Naive B cell (primary cell): ENCODE measurements at regions not wholly inside any gene's neighbourhood (a gene's known extent, or its start where the extent isn't known, plus 50 kb on each side); places are given as distances from the start of the nearest gene placed in this dataset.

Source experiments
- ATAC-seq, 2 donors: fragments of 150-1000 bp; cut with Tn5 transposase; 2 replicates each; pipeline ENCODE4 v1.10.0; 2021; ENCODE audit warnings: low read depth in 2 of 2, mild to moderate bottlenecking in 2 of 2, moderate library complexity in 2 of 2
- DNase-seq: peaks from one replicate; pipeline ENCODE4 v3.0.0; 2022
- H3K27ac Mint-ChIP-seq, 6 donors: one replicate each; pipeline ENCODE4 v1.8.0; 2020 to 2022; ENCODE audit warnings: mild to moderate bottlenecking in 6 of 6, mixed read lengths in 6 of 6, moderate library complexity in 5 of 6, inconsistent platforms in 2 of 6
- H3K27me3 Mint-ChIP-seq, 3 donors: one replicate each; pipeline ENCODE4 v1.8.0; 2021 to 2022; ENCODE audit warnings: mixed read lengths in 3 of 3, mild to moderate bottlenecking in 1 of 3
- H3K36me3 Mint-ChIP-seq, 2 donors: one replicate each; pipeline ENCODE4 v1.8.0; 2020 to 2022; ENCODE audit warnings: mixed read lengths in 2 of 2, inconsistent platforms in 1 of 2, mild to moderate bottlenecking in 1 of 2
- H3K4me1 Mint-ChIP-seq, 3 donors: one replicate each; pipeline ENCODE4 v1.8.0; 2020 to 2022; ENCODE audit warnings: mixed read lengths in 3 of 3, inconsistent platforms in 1 of 3, mild to moderate bottlenecking in 1 of 3, moderate library complexity in 1 of 3
- H3K4me3 Mint-ChIP-seq, 8 donors: one replicate each; pipeline ENCODE4 v1.8.0; 2020 to 2022; ENCODE audit warnings: mild to moderate bottlenecking in 8 of 8, mixed read lengths in 8 of 8, moderate library complexity in 8 of 8, inconsistent platforms in 2 of 8
- H3K9me3 Mint-ChIP-seq, 7 donors: one replicate each; pipeline ENCODE4 v1.8.0; 2020 to 2022; ENCODE audit warnings: mixed read lengths in 7 of 7, mild to moderate bottlenecking in 5 of 7, inconsistent platforms in 2 of 7, moderate library complexity in 1 of 7

GRCh38 chr6:119461187-119461586 is 111.6 kb upstream of the MAN1A1 start:
- peak overlapping the region in 1 of 8 donors; percentile 69 for H3K4me3 Mint-ChIP-seq
- peaks cover 5 to 16% (median 8%) of the 10 kb centered on the region in 7 donors for H3K9me3 Mint-ChIP-seq
- peaks cover 15 to 35% (median 22%) of the 10 kb centered on the region in 3 donors for H3K4me1 Mint-ChIP-seq
- H3K27me3 Mint-ChIP-seq = no peaks in the 10 kb centered on the region
- H3K27ac Mint-ChIP-seq = peak overlapping the region in 1 of 6 donors; percentile 8
- peaks cover 0 to 16% of the 10 kb centered on the region in 2 donors for H3K36me3 Mint-ChIP-seq
- DNase-seq (no peak), ATAC-seq (no peak)

- DNase-seq = peak; percentile 35
- H3K4me3 Mint-ChIP-seq = peak overlapping the region in 6 of 8 donors; percentile 4 to 30 (median 16)
- H3K27ac Mint-ChIP-seq = peak overlapping the region in 5 of 6 donors; percentile 2 to 55 (median 43)
- no peaks in the 10 kb centered on the region for H3K27me3 Mint-ChIP-seq
- peaks cover 20 to 40% (median 30%) of the 10 kb centered on the region in 3 donors for H3K4me1 Mint-ChIP-seq
- peaks cover 5 to 14% (median 8%) of the 10 kb centered on the region in 7 donors for H3K9me3 Mint-ChIP-seq
- H3K36me3 Mint-ChIP-seq = peaks cover 0 to 16% of the 10 kb centered on the region in 2 donors
- ATAC-seq = peak; percentile 83 to 93
Measured at GRCh38 chr6:119459207-119459974, 109.8 kb upstream of the MAN1A1 start.

GRCh38 chr6:119454714-119455113 is 105.2 kb upstream of the MAN1A1 start:
- Mint-ChIP-seq H3K27me3 (no peaks in the 10 kb centered on the region), H3K9me3 (peaks cover 3 to 16% (median 8%) of the 10 kb centered on the region in 7 donors), H3K36me3 (peaks cover 4 to 8% of the 10 kb centered on the region in 2 donors), H3K27ac (no peak overlapping the region), H3K4me1 (peaks cover 31 to 35% (median 33%) of the 10 kb centered on the region in 3 donors), H3K4me3 (no peak overlapping the region)
- no peak for DNase-seq
- ATAC-seq = no peak

- Mint-ChIP-seq H3K9me3 (peaks cover 0 to 16% (median 7%) of the 10 kb centered on the region in 7 donors), H3K4me3 (no peak overlapping the region), H3K27me3 (no peaks in the 10 kb centered on the region), H3K27ac (peak overlapping the region in 2 of 6 donors; percentile 13 to 30), H3K4me1 (peaks cover 31 to 35% (median 35%) of the 10 kb centered on the region in 3 donors), H3K36me3 (peaks cover 3 to 4% of the 10 kb centered on the region in 2 donors)
- ATAC-seq (no peak), DNase-seq (no peak)
Measured at GRCh38 chr6:119453242-119454200, 104.0 kb upstream of the MAN1A1 start.

- peak overlapping the region in 5 of 6 donors; percentile 3 to 58 (median 14) for H3K27ac Mint-ChIP-seq
- peaks cover 0 to 18% (median 7%) of the 10 kb centered on the region in 7 donors for H3K9me3 Mint-ChIP-seq
- H3K4me3 Mint-ChIP-seq = peak overlapping the region in 1 of 8 donors; percentile 50
- DNase-seq = peak; percentile 25
- H3K4me1 Mint-ChIP-seq = peaks cover 26 to 34% (median 29%) of the 10 kb centered on the region in 3 donors
- H3K36me3 Mint-ChIP-seq = peaks cover 0 to 4% of the 10 kb centered on the region in 2 donors
- ATAC-seq = peak; percentile 61 to 80
- no peaks in the 10 kb centered on the region for H3K27me3 Mint-ChIP-seq
Measured at GRCh38 chr6:119449331-119450156, 100.0 kb upstream of the MAN1A1 start.

GRCh38 chr6:119447921-119448320 is 98.4 kb upstream of the MAN1A1 start:
- H3K4me3 Mint-ChIP-seq = no peak overlapping the region
- H3K9me3 Mint-ChIP-seq = peaks cover 0 to 9% (median 1%) of the 10 kb centered on the region in 7 donors
- no peak for DNase-seq
- ATAC-seq = no peak
- peaks cover 0 to 2% of the 10 kb centered on the region in 2 donors for H3K36me3 Mint-ChIP-seq
- H3K4me1 Mint-ChIP-seq = peaks cover 41 to 45% (median 43%) of the 10 kb centered on the region in 3 donors
- H3K27ac Mint-ChIP-seq = no peak overlapping the region
- H3K27me3 Mint-ChIP-seq = no peaks in the 10 kb centered on the region

- H3K4me1 Mint-ChIP-seq = peaks cover 44 to 56% (median 46%) of the 10 kb centered on the region in 3 donors
- peaks cover 0 to 12% (median 4%) of the 10 kb centered on the region in 7 donors for H3K9me3 Mint-ChIP-seq
- no peak for DNase-seq
- H3K27ac Mint-ChIP-seq = peak overlapping the region in 1 of 6 donors; percentile 63
- no peak for ATAC-seq
- H3K4me3 Mint-ChIP-seq = no peak overlapping the region
- no peaks in the 10 kb centered on the region for H3K36me3 Mint-ChIP-seq
- H3K27me3 Mint-ChIP-seq = no peaks in the 10 kb centered on the region
Measured at GRCh38 chr6:119446609-119447008, 97.0 kb upstream of the MAN1A1 start.

GRCh38 chr6:119446115-119446554 is 96.6 kb upstream of the MAN1A1 start:
- Mint-ChIP-seq H3K27ac (peak overlapping the region in 1 of 6 donors; percentile 36), H3K4me3 (no peak overlapping the region), H3K27me3 (no peaks in the 10 kb centered on the region), H3K4me1 (peaks cover 44 to 57% (median 46%) of the 10 kb centered on the region in 3 donors), H3K36me3 (no peaks in the 10 kb centered on the region), H3K9me3 (peaks cover 0 to 12% (median 4%) of the 10 kb centered on the region in 7 donors)
- DNase-seq = no peak
- ATAC-seq = no peak

GRCh38 chr6:119445666-119446065 is 96.1 kb upstream of the MAN1A1 start:
- H3K36me3 Mint-ChIP-seq = no peaks in the 10 kb centered on the region
- peaks cover 41 to 55% (median 42%) of the 10 kb centered on the region in 3 donors for H3K4me1 Mint-ChIP-seq
- H3K27ac Mint-ChIP-seq = no peak overlapping the region
- no peaks in the 10 kb centered on the region for H3K27me3 Mint-ChIP-seq
- no peak for ATAC-seq
- peaks cover 0 to 12% (median 3%) of the 10 kb centered on the region in 7 donors for H3K9me3 Mint-ChIP-seq
- DNase-seq = no peak
- no peak overlapping the region for H3K4me3 Mint-ChIP-seq

- Mint-ChIP-seq H3K9me3 (peaks cover 0 to 12% (median 3%) of the 10 kb centered on the region in 7 donors), H3K27me3 (no peaks in the 10 kb centered on the region), H3K36me3 (no peaks in the 10 kb centered on the region), H3K27ac (peak overlapping the region in 3 of 6 donors; percentile 3 to 83 (median 38)), H3K4me3 (peak overlapping the region in 3 of 8 donors; percentile 2 to 45 (median 38)), H3K4me1 (peaks cover 33 to 47% (median 34%) of the 10 kb centered on the region in 3 donors)
- no peak for DNase-seq
- ATAC-seq = peak; percentile 19 to 28
Measured at GRCh38 chr6:119444642-119445557, 95.3 kb upstream of the MAN1A1 start.

- peak overlapping the region in 4 of 8 donors; percentile 38 to 62 (median 44) for H3K4me3 Mint-ChIP-seq
Measured at GRCh38 chr6:119443993-119444641, 94.6 kb upstream of the MAN1A1 start.

More at GRCh38 chr6:119443993-119444641, 94.6 kb upstream of the MAN1A1 start:
- peaks cover 25 to 40% (median 27%) of the 10 kb centered on the region in 3 donors for H3K4me1 Mint-ChIP-seq
- peak overlapping the region in 4 of 6 donors; percentile 3 to 83 (median 43) for H3K27ac Mint-ChIP-seq
- H3K27me3 Mint-ChIP-seq = no peaks in the 10 kb centered on the region
- ATAC-seq (no peak), DNase-seq (no peak)
- H3K9me3 Mint-ChIP-seq = peaks cover 0 to 12% (median 3%) of the 10 kb centered on the region in 7 donors
- no peaks in the 10 kb centered on the region for H3K36me3 Mint-ChIP-seq
